ENCODE measurements at regions not wholly inside any gene's neighbourhood (a gene's known extent, or its start where the extent isn't known, plus 50 kb on each side); places are given as distances from the start of the nearest gene placed in this dataset.
"Not testable (repeated sequence)": the region's sequence is repeated elsewhere in the genome, so short reads cannot be mapped to it uniquely, and the experiment has no call there.

GRCh38 chr10:84019854-84020458, 119.4 kb upstream of the GHITM start:
- not testable (repeated sequence) for TF ChIP-seq CTCF, POLR2AphosphoS5 (IDR thresholded peaks at IDR 0.05)

Measured in prostate gland (tissue), 2 donors.